HL-60 (cell line): ENCODE measurements at regions not wholly inside any gene's neighbourhood (a gene's known extent, or its start where the extent isn't known, plus 50 kb on each side); places are given as distances from the start of the nearest gene placed in this dataset.

Experiments
- DNase-seq, 2 experiments: peaks; one replicate each; pipeline ENCODE4 v3.0.0-alpha.2; 2010 to 2020; ENCODE audit warnings: low read depth in 1 of 2, low spot score in 1 of 2
- H3K27ac ChIP-seq: fragments of 250-450 bp; sonication (Bioruptor Pico); replicated peaks from 2 replicates; pipeline ENCODE4 v1.5.1; 2020; ENCODE audit warnings: mild to moderate bottlenecking, moderate library complexity
- H3K27me3 ChIP-seq: fragments of 250-450 bp; sonication (Bioruptor Pico); 2 replicates; pipeline ENCODE4 v1.5.1; 2021; ENCODE audit warnings: mild to moderate bottlenecking, moderate library complexity; ENCODE audit not compliant: insufficient read depth, poor library complexity, severe bottlenecking
- H3K4me3 ChIP-seq: replicated peaks from 2 replicates; pipeline ENCODE4 v1.5.1; 2011; ENCODE audit warnings: mild to moderate bottlenecking, control low read depth, low read length; ENCODE audit not compliant: insufficient read depth
- CTCF ChIP-seq: IDR thresholded peaks from one replicate; pipeline ENCODE4 v1.5.1; 2011; ENCODE audit warnings: low read length, control low read depth, inconsistent platforms; ENCODE audit not compliant: insufficient read depth
- GABPA ChIP-seq: IDR thresholded peaks from 2 replicates; pipeline ENCODE4 v1.6.1; 2012; ENCODE audit warnings: low read depth
- POLR2AphosphoS5 ChIP-seq: IDR thresholded peaks from 2 replicates; pipeline ENCODE4 v1.6.1; 2012; ENCODE audit warnings: low read depth
- REST ChIP-seq: IDR thresholded peaks from 2 replicates; pipeline ENCODE4 v1.6.1; 2012; ENCODE audit warnings: low read depth; ENCODE audit not compliant: insufficient replicate concordance
- SPI1 ChIP-seq: IDR thresholded peaks from 2 replicates; pipeline ENCODE4 v1.6.1; 2012; ENCODE audit warnings: low read depth, mild to moderate bottlenecking, borderline replicate concordance

- Histone ChIP-seq H3K27me3 (no peaks in the 10 kb centered on the region), H3K4me3 (no peak overlapping the region), H3K27ac (no peak overlapping the region)
- no peak for TF ChIP-seq REST
- TF ChIP-seq SPI1 = no peak
- no peak for TF ChIP-seq GABPA
- no peak for TF ChIP-seq POLR2AphosphoS5
- no peak for TF ChIP-seq CTCF
- no peak for DNase-seq
Measured at GRCh38 chr12:92582893-92583292, 119.9 kb upstream of the PLEKHG7 start.

- TF ChIP-seq SPI1 (no peak), GABPA (no peak), CTCF (no peak), POLR2AphosphoS5 (no peak), REST (no peak)
- DNase-seq = no peak
- H3K27ac ChIP-seq = no peak overlapping the region
- H3K4me3 ChIP-seq = no peak overlapping the region
- no peaks in the 10 kb centered on the region for H3K27me3 ChIP-seq
Measured at GRCh38 chr12:92582475-92582874, 120.3 kb upstream of the PLEKHG7 start.

- no peak overlapping the region for H3K4me3 ChIP-seq
- TF ChIP-seq REST = no peak
Measured at GRCh38 chr12:92581604-92582003, 121.2 kb upstream of the PLEKHG7 start.

More at GRCh38 chr12:92581604-92582003, 121.2 kb upstream of the PLEKHG7 start:
- no peaks in the 10 kb centered on the region for H3K27me3 ChIP-seq
- no peak for DNase-seq
- no peak overlapping the region for H3K27ac ChIP-seq
